ENCODE measurements at regions not wholly inside any gene's neighbourhood (a gene's known extent, or its start where the extent isn't known, plus 50 kb on each side); places are given as distances from the start of the nearest gene placed in this dataset.

DNA sequence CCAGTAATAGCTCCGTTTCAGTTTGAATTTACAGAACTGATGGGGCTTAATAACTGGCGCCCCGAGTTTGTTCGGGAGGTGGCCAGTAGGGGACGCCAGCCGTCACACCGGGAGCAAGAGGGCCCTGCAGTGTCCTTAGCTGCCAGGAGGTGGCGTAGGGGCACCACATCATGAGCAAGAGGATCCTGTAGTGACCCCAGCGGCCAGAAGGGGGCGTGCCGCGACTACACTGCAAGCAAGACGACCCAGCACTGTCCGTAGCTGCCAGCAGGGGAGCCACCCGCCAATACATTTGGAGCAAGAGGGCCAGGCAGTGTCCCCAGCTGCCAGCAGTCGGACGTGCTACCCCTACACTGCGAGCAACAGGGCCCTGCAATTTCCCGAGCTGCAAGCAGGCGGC lies 663.7 kb upstream of the B3GAT1 start:
- DNase-seq (ENCODE audit: low spot score), result peak; percentile 17

GRCh38 chr11:135074397-135074998 lies 662.5 kb upstream of the B3GAT1 start:
- no peak for DNase-seq (ENCODE audit: low spot score)

DNA sequence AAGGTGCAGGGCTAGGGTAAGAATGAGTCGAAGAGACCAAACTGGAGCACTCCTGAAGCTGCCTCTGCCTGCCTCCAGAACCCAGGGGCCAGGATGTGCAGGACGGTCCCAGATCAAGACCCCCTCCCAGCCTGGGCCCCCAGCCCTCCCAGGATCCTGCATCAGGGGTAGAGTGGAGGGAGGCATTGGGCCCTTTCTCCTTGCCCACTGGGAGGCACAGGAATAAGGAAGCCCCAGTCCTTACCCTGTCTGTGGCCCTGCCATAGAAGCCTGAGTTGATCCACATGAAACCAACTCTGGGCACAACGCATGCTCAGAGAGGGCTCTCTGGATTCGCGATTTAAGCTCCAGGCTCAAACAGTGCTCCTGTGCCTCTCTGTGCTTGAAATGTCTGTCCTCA lies 661.8 kb upstream of the B3GAT1 start:
- DNase-seq (ENCODE audit: low spot score), result no peak

- DNase-seq (ENCODE audit: low spot score), result no peak
Observed at GRCh38 chr11:135073381-135073780, 661.3 kb upstream of the B3GAT1 start.

- DNase-seq (ENCODE audit: low spot score), result no peak
Observed at GRCh38 chr11:135069890-135070289, 657.8 kb upstream of the B3GAT1 start.

- no peak for DNase-seq (ENCODE audit: low spot score)
Observed at GRCh38 chr11:135069063-135069462, 657.0 kb upstream of the B3GAT1 start.

DNA sequence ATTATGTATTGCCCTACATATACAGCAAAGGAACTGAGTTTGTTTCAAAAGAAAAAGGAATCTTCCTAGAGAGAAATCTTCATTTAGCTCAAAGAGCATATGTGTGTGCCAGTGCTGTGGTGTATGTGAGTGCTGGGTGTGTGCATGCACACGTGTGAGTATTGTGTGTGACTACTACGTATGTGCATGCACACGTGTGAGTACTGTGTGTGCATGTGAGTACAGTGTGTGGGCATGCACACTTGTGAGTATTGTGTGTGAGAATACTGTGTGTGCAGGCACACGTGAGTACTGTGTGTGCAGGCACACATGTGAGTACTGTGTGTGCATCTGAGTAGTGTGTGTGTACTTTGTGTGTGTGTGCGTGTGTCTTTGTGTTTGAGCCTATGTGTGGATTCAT lies 651.0 kb upstream of the B3GAT1 start:
- DNase-seq (ENCODE audit: low spot score), result no peak

DNA sequence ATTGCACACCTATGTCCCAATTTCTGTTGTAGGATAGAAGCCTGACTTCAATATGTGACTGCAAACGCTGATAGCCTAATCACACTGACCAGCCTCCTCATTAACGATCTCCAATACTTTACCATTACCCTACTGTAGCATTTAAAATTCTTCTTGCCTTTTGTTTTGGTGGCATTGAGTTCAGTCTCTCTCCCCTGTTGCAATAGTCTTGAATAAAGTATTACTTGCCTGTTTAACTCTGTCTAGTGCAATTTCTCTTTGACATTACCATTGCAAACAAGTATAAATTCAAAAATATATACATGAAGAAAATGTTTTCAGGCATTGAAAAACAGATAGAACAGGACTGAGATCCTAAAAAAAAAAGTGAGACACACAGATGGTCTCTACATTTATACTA lies 649.1 kb upstream of the B3GAT1 start:
- DNase-seq (ENCODE audit: low spot score), result no peak

GRCh38 chr11:135046986-135047385 lies 634.9 kb upstream of the B3GAT1 start:
- DNase-seq (ENCODE audit: low spot score), result no peak

DNA sequence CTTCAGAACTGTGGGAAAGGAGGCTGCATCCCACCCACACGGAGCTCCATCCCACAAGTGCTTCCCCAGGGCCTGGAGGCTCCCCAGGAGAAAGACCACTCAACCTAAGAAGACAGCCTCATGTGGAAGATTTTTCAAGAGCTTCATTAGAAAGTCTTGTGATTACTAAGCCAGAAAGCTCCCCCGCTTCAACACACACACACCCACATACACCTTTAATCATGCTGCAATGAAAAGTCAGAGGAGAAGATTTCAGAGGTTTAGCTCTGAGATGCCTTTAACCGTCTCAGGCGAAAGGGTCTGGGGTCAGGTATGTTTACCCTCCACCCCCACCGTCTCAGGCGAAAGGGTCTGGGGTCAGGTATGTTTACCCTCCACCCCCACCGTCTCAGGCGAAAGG lies 634.5 kb upstream of the B3GAT1 start:
- DNase-seq (ENCODE audit: low spot score), result no peak

DNA sequence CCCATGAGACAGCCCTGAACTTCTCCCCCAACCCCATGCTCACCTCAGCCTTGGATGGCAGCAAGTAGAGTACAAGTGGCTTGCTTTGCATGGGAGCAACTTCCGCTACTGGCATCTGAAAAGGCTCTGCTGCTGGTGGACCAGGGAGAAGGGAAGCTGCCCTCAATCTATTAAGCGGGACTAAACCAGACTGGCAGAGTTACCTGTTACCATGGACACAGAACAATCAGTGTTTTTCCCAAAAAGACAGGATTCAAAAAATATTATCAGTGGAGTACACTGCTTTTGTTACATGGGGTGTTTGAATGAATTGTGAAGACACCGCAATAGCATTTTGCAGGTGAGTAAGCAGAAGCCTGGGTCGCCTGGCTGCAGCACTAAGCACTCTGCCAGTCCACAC lies 631.4 kb upstream of the B3GAT1 start:
- DNase-seq (ENCODE audit: low spot score), result no peak

- DNase-seq (ENCODE audit: low spot score), result no peak
Observed at GRCh38 chr11:135037828-135038227, 625.8 kb upstream of the B3GAT1 start.

DNA sequence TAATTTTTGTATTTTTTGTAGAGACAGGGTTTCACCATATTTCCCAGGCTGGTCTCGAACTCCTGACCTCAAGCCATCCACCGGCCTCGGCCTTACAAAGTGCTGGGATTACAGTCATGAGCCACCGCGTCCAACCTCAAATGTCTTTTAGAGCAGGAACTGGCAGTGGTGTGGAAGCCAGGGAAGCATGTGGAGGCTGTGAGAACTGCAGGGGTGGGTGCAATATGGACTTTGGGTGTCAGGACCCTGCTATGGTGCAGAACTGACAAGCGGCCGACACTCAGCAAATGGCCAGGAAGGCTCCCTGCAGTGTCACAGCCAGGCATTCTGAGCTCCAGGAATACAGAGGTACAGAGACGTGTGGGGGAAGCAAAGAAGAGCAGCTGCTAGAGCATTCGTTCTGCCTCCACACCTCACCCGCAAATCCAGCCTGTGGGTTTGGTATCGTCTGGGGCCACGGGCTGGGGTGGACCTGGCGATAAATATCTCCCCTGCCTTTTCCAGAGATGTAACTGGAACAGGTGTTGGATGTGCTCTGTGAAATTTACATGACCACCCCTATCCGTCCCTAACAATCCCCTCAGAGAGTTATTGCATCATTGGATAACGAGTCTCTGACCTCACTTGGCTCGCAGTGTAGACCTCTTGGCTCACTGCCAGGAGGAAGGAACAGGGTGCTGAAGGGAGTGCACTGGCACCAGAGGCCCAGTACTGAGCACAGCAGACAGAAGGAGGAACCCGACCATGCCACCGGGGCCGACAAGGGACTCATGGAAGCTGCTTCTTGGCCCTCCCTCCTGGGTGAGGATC lies 624.7 kb upstream of the B3GAT1 start:
- no peak for DNase-seq (ENCODE audit: low spot score)

GRCh38 chr11:135035282-135035681 lies 623.2 kb upstream of the B3GAT1 start:
- DNase-seq (ENCODE audit: low spot score), result no peak

DNA sequence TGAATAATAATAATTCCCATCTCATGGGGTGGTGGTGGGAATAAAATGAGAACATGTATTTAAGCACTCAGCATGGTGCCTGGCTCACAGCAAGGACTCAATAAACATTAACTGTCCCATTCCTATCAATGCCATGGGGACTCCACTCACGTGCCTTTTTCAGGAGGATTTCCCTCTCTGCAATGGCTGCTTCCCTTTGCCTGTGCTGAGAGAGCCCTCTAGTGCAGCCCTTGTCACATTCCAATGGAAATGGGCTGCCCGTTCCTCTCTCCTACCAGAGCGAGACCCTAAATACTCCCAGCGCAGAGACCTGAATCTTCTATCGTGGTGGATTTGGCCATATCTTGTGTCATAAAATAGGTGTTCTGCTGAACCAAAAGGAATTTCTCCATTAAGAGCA lies 621.5 kb upstream of the B3GAT1 start:
- DNase-seq (ENCODE audit: low spot score), result no peak

GRCh38 chr11:135031205-135031989 lies 619.4 kb upstream of the B3GAT1 start:
- no peak for DNase-seq (ENCODE audit: low spot score)

- no peak for DNase-seq (ENCODE audit: low spot score)
Observed at GRCh38 chr11:135027461-135027860, 615.4 kb upstream of the B3GAT1 start.

- no peak for DNase-seq (ENCODE audit: low spot score)
Observed at GRCh38 chr11:135023499-135023898, 611.5 kb upstream of the B3GAT1 start.

DNA sequence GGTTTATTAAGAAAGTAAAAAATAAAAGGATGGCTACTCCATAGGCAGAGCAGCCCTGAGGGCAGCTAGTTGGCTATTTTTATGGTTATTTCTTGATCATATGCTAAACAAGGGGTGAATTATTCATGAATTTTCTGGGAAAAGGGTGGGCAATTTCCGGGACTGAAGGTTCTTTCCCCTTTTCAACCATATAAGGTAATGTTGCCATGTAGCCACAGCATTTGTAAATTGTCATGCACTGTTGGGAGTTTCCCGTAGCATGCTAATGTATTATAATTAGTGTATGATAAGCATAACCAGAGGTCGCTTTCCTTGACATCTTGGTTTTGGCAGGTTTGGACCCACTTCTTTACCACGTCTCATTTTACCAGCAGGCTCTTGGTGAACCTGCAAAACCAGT lies 610.4 kb upstream of the B3GAT1 start:
- no peak for DNase-seq (ENCODE audit: low spot score)

DNA sequence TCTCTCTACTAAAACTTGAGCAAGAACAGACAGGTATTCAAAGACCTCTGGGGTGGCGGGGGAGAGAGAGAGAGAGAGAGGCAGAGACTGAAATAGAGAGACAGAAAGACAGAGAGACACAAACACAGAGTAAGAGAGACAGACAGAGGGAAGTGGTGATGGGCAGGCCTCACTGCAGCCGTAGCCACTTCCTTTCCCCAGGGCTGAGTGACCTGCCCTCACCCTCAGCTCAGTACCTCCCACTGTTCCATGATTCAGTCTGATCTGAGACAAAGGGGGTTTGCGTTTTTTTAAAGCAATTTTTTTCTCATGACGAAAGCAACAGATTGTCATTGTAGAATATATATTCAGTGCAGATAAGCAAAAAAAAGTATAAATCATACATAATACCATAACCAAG lies 607.9 kb upstream of the B3GAT1 start:
- no peak for DNase-seq (ENCODE audit: low spot score)

- DNase-seq (ENCODE audit: low spot score), result no peak
Observed at GRCh38 chr11:135019343-135019871, 607.4 kb upstream of the B3GAT1 start.

DNA sequence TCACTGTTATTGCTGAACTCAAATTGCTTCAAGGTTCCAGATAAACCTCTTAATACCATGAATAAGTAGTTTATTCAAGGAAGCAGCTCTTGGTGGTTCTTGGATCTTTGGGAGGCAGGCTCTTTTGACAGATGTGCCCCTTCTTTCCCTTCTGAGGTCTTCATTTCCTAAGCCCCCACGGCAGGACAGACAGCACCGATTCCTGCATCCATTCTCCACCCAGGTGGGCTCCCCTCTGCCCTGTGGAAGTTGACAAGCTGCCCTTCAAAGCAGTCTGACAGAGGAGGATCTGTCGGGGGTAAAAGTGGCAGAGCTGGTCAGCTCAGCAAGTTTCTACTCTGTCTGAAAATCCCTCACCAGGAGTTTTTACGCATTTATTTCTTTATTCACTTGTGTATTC lies 605.3 kb upstream of the B3GAT1 start:
- no peak for DNase-seq (ENCODE audit: low spot score)

- no peak for DNase-seq (ENCODE audit: low spot score)
Observed at GRCh38 chr11:135015966-135016365, 603.9 kb upstream of the B3GAT1 start.
